LNCAP (cell line): ENCODE measurements at regions not wholly inside any gene's neighbourhood (a gene's known extent, or its start where the extent isn't known, plus 50 kb on each side); places are given as distances from the start of the nearest gene placed in this dataset.
A peak's percentile ranks its signal among the peaks of the same experiment; 100 is the strongest.

Experiments
- TF ChIP-seq, protein P1 (sequence below): fragments of 450-650 bp; IDR thresholded peaks from 2 replicates; pipeline ENCODE4 v1.5.1; 2017; ENCODE audit warnings: mild to moderate bottlenecking

GRCh38 chr2:149715894-149716293 lies 128.3 kb upstream of the MMADHC start:
- TF ChIP-seq, protein P1, sequence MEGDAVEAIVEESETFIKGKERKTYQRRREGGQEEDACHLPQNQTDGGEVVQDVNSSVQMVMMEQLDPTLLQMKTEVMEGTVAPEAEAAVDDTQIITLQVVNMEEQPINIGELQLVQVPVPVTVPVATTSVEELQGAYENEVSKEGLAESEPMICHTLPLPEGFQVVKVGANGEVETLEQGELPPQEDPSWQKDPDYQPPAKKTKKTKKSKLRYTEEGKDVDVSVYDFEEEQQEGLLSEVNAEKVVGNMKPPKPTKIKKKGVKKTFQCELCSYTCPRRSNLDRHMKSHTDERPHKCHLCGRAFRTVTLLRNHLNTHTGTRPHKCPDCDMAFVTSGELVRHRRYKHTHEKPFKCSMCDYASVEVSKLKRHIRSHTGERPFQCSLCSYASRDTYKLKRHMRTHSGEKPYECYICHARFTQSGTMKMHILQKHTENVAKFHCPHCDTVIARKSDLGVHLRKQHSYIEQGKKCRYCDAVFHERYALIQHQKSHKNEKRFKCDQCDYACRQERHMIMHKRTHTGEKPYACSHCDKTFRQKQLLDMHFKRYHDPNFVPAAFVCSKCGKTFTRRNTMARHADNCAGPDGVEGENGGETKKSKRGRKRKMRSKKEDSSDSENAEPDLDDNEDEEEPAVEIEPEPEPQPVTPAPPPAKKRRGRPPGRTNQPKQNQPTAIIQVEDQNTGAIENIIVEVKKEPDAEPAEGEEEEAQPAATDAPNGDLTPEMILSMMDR: no peak

GRCh38 chr2:149715005-149715592 lies 127.5 kb upstream of the MMADHC start:
- TF ChIP-seq, protein P1: peak; percentile 51

- TF ChIP-seq, protein P1: no peak
Measured at GRCh38 chr2:149709496-149710263, 122.1 kb upstream of the MMADHC start.

GRCh38 chr2:149703281-149703680 lies 115.7 kb upstream of the MMADHC start:
- TF ChIP-seq, protein P1: no peak

GRCh38 chr2:149702571-149702970 lies 115.0 kb upstream of the MMADHC start:
- TF ChIP-seq, protein P1: no peak

GRCh38 chr2:149701241-149701640 lies 113.7 kb upstream of the MMADHC start:
- TF ChIP-seq, protein P1: no peak

DNA sequence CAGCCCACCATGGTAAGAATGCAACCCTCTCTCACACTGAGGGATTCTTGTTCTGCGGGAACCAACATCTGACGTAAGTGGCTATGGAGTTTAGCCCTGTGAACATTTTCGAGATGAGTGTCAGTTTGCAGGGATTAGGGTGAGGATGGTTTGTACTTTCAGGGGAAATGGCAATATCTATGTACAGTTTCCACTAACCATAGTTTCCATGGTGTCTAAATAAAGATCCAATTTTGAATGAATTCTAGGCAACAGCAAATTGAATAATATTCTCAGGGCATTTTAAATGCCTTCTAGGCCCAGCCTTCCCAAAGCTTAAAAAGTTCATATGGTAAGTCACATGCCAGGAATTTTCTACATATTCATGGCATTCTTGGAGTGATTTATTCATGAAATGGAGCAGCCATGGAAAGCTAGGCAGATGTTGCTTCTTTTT lies 105.4 kb upstream of the MMADHC start:
- TF ChIP-seq, protein P1: no peak
